Erythroblast (primary cell): ENCODE measurements at regions not wholly inside any gene's neighbourhood (a gene's known extent, or its start where the extent isn't known, plus 50 kb on each side); places are given as distances from the start of the nearest gene placed in this dataset.

Source experiments
- GATA1 ChIP-seq: IDR thresholded peaks from 2 replicates; pipeline ENCODE4 v1.6.1; 2011; ENCODE audit warnings: low read depth, mild to moderate bottlenecking, control low read depth, low read length, moderate library complexity
- POLR2A ChIP-seq: IDR thresholded peaks from 2 replicates; pipeline ENCODE4 v1.6.1; 2011; ENCODE audit warnings: mild to moderate bottlenecking, low read length

DNA sequence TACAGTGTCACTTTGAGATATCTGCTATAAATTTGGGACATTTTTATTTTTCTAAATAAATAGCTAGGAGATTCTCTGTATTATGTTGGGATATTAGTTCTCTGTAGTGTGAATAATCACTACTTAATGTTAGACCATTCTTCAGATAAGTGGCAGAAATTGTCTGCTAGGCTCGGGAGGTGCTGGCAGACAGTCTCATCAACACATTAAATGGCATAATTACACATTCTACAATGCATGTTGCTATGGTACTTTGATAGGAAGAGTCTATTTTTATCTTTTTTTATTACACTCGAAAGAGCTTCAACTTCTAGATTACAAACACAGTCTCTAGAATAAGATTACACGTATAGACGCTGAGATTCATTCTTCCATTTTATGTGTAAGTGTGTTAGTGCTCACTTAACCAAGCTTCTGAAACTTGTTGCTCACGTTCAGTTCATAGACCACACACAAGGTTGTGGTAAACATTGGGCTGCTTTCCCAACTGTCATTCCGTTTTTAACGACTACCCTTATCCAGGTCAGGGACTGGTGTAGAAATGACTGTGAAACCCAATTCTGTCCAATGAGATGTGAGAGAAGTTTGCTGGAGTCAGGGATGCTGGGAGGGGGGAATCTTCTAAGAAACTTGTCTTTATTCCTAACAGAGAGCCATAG lies 78.6 kb downstream of the TPBG start:
- no peak for TF ChIP-seq POLR2A
- TF ChIP-seq GATA1, result no peak
